Mammary epithelial cell (primary cell): ENCODE measurements at regions not wholly inside any gene's neighbourhood (a gene's known extent, or its start where the extent isn't known, plus 50 kb on each side); places are given as distances from the start of the nearest gene placed in this dataset.

Experiments
- EZH2 ChIP-seq: IDR thresholded peaks from 2 replicates; pipeline ENCODE4 v1.6.1; 2012; ENCODE audit warnings: low read length, inconsistent platforms, borderline replicate concordance
- TF ChIP-seq, protein P1 (sequence below), 2 donors: IDR thresholded peaks in 1 of 2; conservative IDR thresholded peaks in 1 of 2; 2 replicates each; pipeline ENCODE4 v1.5.1; 2011 to 2012; ENCODE audit warnings: inconsistent platforms in 2 of 2, low read length in 2 of 2, mild to moderate bottlenecking in 2 of 2, control low read depth in 1 of 2, low read depth in 1 of 2; ENCODE audit not compliant: insufficient read depth in 1 of 2; ENCODE audit errors: extremely low read depth in 1 of 2

DNA sequence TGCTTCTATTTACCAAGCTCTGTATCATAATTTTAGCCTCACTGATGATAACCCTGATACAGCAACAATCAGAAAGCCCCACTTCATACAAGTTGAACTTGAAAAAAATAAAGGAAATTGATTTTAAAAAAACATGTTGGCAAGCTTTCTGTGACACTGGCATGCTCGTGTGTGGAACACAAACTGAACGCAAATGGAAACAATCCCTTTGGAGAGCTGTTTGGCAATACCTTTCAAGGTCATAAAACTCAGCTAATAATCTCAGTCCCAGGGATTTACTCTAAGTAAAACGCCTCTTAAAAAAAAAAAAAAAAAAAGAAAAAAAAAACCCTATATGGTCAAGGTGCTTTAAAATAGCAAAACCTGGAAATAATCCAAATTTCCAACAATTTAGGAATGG lies 166.7 kb upstream of the BCL6 start:
- TF ChIP-seq, protein P1, sequence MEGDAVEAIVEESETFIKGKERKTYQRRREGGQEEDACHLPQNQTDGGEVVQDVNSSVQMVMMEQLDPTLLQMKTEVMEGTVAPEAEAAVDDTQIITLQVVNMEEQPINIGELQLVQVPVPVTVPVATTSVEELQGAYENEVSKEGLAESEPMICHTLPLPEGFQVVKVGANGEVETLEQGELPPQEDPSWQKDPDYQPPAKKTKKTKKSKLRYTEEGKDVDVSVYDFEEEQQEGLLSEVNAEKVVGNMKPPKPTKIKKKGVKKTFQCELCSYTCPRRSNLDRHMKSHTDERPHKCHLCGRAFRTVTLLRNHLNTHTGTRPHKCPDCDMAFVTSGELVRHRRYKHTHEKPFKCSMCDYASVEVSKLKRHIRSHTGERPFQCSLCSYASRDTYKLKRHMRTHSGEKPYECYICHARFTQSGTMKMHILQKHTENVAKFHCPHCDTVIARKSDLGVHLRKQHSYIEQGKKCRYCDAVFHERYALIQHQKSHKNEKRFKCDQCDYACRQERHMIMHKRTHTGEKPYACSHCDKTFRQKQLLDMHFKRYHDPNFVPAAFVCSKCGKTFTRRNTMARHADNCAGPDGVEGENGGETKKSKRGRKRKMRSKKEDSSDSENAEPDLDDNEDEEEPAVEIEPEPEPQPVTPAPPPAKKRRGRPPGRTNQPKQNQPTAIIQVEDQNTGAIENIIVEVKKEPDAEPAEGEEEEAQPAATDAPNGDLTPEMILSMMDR (conservative IDR thresholded peaks at IDR 0.05 in 1 of 2, IDR thresholded peaks at IDR 0.05 in 1 of 2; ENCODE audit: extremely low read depth in 1 of 2, insufficient read depth in 1 of 2, low read depth in 1 of 2, low read length in 2 of 2) = no peak
- TF ChIP-seq EZH2 = no peak
